Epidermal melanocyte (primary cell): ENCODE measurements at regions not wholly inside any gene's neighbourhood (a gene's known extent, or its start where the extent isn't known, plus 50 kb on each side); places are given as distances from the start of the nearest gene placed in this dataset.
A peak's percentile ranks its signal among the peaks of the same experiment; 100 is the strongest.
"Not testable (repeated sequence)": the region's sequence is repeated elsewhere in the genome, so short reads cannot be mapped to it uniquely, and the experiment has no call there.

Experiments
- DNase-seq: peaks from one replicate; pipeline ENCODE4 v3.0.0; 2011; ENCODE audit warnings: low spot score; ENCODE audit not compliant: insufficient read length

GRCh38 chr4:29704059-29704458 lies 1016.1 kb upstream of the PCDH7 start:
- no peak for DNase-seq

- peak; percentile 20 for DNase-seq
Observed at GRCh38 chr4:29708473-29708872, 1011.7 kb upstream of the PCDH7 start.

GRCh38 chr4:29710519-29710918 lies 1009.6 kb upstream of the PCDH7 start:
- DNase-seq, result no peak

GRCh38 chr4:29711226-29711625 lies 1008.9 kb upstream of the PCDH7 start:
- no peak for DNase-seq

- DNase-seq, result no peak
Observed at GRCh38 chr4:29717287-29718057, 1002.7 kb upstream of the PCDH7 start.

- DNase-seq, result no peak
Observed at GRCh38 chr4:29718136-29718535, 1002.0 kb upstream of the PCDH7 start.

- no peak for DNase-seq
Observed at GRCh38 chr4:29722253-29722652, 997.9 kb upstream of the PCDH7 start.

- no peak for DNase-seq
Observed at GRCh38 chr4:29726938-29727337, 993.2 kb upstream of the PCDH7 start.

GRCh38 chr4:29734343-29735213 lies 985.6 kb upstream of the PCDH7 start:
- DNase-seq, result no peak

- DNase-seq, result no peak
Observed at GRCh38 chr4:29756966-29757365, 963.2 kb upstream of the PCDH7 start.

- no peak for DNase-seq
Observed at GRCh38 chr4:29762151-29762550, 958.0 kb upstream of the PCDH7 start.

- no peak for DNase-seq
Observed at GRCh38 chr4:29770627-29771026, 949.5 kb upstream of the PCDH7 start.

- DNase-seq, result not testable (repeated sequence)
Observed at GRCh38 chr4:29788123-29788522, 932.0 kb upstream of the PCDH7 start.

- no peak for DNase-seq
Observed at GRCh38 chr4:29805245-29805644, 914.9 kb upstream of the PCDH7 start.

GRCh38 chr4:29805916-29806480 lies 914.2 kb upstream of the PCDH7 start:
- no peak for DNase-seq

- no peak for DNase-seq
Observed at GRCh38 chr4:29817961-29818360, 902.2 kb upstream of the PCDH7 start.

- no peak for DNase-seq
Observed at GRCh38 chr4:29829067-29829466, 891.1 kb upstream of the PCDH7 start.

GRCh38 chr4:29852537-29852936 lies 867.6 kb upstream of the PCDH7 start:
- no peak for DNase-seq

- no peak for DNase-seq
Observed at GRCh38 chr4:29853833-29854232, 866.3 kb upstream of the PCDH7 start.

GRCh38 chr4:29861307-29861706 lies 858.9 kb upstream of the PCDH7 start:
- DNase-seq, result no peak

- DNase-seq, result no peak
Observed at GRCh38 chr4:29867412-29867811, 852.8 kb upstream of the PCDH7 start.

- no peak for DNase-seq
Observed at GRCh38 chr4:29900336-29900735, 819.8 kb upstream of the PCDH7 start.
